ENCODE measurements at regions not wholly inside any gene's neighbourhood (a gene's known extent, or its start where the extent isn't known, plus 50 kb on each side); places are given as distances from the start of the nearest gene placed in this dataset.

GRCh38 chr7:156148547-156148946 lies 336.3 kb upstream of the SHH start:
- ATAC-seq, result no peak

- no peak for ATAC-seq
These were observed 335.7 kb upstream of the SHH start for GRCh38 chr7:156147756-156148504.

- ATAC-seq, result no peak
These were observed 334.8 kb upstream of the SHH start for GRCh38 chr7:156147104-156147503.

GRCh38 chr7:156145996-156146395 lies 333.7 kb upstream of the SHH start:
- ATAC-seq, result no peak

- no peak for ATAC-seq
These were observed 332.9 kb upstream of the SHH start for GRCh38 chr7:156145184-156145583.

GRCh38 chr7:156143683-156144082 lies 331.4 kb upstream of the SHH start:
- ATAC-seq, result no peak

GRCh38 chr7:156143158-156143557 lies 330.9 kb upstream of the SHH start:
- ATAC-seq, result no peak

- no peak for ATAC-seq
These were observed 329.7 kb upstream of the SHH start for GRCh38 chr7:156141941-156142340.

DNA sequence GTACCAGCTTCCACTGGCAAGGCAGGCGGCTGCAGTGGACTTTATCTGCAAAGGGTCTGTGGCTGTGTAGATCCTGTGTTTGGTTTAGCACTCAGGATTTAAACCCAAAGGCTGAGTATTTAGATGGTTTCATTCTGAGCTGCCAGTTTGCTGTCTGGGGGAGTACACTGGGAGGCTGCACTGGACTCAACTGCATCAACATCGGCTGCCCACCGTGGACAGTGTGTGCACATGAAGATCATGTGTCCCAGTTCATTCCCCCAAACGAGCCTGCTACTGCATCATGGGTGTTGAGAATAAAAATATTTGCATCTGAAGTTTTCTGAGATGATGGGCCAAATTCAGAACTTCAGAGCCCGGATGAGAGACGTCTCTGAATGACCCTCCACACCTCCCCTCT lies 328.6 kb upstream of the SHH start:
- no peak for ATAC-seq

- no peak for ATAC-seq
These were observed 328.2 kb upstream of the SHH start for GRCh38 chr7:156140447-156140846.

- no peak for ATAC-seq
These were observed 327.4 kb upstream of the SHH start for GRCh38 chr7:156139633-156140032.

DNA sequence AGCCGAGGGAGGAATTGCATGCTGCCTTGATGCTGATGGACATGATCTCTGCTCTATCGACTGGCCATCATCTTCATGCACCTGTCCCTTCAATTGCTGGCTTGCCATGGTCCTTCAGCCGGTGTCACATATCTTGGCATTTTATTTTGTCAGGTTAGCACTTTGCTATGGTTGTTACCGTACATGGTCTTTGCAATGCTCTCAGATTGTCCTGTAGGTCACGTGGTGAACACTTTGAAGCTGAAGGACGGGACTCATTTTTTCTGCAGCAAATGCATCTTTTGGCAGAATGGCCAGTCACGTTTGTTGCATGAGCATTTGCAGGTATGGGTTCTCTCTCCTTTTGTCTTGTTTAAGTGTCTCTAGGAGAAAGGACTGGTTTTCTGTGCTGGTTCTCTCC lies 326.8 kb upstream of the SHH start:
- ATAC-seq, result no peak

GRCh38 chr7:156131881-156132280 lies 319.6 kb upstream of the SHH start:
- no peak for ATAC-seq

GRCh38 chr7:156129522-156129921 lies 317.3 kb upstream of the SHH start:
- no peak for ATAC-seq

GRCh38 chr7:156128496-156128895 lies 316.2 kb upstream of the SHH start:
- no peak for ATAC-seq

DNA sequence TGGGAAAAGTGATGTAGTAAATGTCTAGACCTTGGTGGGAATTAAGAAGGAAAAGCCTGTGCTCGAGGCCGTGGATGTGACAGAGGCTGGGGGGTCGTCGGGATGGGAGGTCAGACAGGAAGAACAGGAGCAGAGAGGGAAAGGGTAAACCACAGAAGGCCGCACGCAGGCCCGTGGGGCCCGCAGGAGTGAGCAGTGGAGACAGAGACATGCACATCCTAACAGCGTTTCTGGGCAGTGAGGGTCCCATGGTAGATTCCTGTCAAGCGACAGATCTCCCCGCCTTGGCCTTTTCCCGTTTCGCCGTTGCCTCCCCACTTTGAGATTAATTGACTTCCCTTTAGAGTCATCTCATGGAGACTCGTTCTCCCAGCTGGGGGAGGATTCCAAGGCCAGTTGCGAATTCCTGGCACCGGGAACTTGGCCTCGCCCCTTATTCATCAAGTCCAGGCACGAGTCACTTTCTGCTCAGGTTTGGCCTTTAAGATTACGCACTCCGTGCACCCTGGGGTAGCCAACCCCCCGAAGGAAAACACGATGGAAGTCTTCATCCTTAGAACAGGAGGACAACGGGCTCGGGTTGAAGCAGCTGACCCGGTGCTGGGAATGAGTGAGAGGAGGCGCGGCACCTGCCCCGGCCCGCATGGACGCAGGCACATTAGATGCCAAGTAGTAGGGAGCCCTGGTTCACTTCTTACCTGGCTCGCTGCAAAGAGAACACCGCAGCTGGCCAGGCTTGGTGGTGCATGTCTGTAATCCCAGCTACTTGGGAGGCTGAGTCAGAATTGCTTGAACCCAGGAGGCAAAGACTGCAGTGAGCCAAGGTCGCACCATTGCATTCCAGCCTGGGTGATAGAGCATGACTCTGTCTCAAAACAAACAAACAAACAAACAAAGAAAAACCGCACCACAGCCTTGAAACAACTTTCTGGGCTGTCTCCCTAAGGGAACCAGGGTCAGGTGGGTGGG lies 315.2 kb upstream of the SHH start:
- peak; percentile 59 for ATAC-seq

GRCh38 chr7:156125841-156126730 lies 313.8 kb upstream of the SHH start:
- no peak for ATAC-seq

DNA sequence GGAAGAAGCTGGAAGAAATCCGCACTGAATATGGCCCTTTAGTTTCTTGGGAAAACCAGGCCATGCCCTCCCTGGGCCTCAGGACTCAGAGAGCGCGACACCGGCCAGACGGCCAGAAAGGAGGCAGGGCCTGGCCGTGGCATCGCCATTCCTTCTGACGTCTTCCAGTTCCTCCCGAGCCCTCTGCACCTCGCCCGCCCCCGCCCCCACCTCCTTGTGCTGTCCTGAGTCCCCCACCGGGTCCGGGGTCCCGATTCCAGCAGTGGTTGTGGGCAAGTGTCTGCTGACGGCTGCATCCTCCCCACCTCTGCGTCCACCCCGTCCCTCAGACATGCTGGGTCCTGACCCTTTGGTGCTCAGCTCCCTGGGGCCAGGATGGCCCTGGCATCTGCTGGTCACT lies 312.1 kb upstream of the SHH start:
- ATAC-seq, result no peak

DNA sequence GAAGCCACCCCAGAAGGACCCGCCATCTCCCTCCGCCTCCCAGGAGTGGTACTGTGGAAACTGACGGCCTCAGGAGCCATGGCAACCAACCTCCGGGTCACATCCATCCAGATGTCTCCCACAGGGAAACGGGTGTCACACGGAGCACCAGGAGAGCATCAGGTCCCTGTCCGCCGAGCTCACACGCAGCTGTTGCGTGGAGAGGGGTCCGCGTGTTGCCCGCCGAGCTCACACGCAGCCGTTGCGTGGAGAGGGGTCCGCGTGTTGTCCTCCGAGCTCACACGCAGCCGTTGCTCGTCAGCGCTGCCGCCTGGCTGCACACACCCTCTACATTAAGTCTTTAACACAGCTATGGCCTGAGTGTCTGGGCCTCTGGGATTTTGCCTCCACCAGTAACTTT lies 311.1 kb upstream of the SHH start:
- no peak for ATAC-seq

- no peak for ATAC-seq
These were observed 310.6 kb upstream of the SHH start for GRCh38 chr7:156122752-156123354.

DNA sequence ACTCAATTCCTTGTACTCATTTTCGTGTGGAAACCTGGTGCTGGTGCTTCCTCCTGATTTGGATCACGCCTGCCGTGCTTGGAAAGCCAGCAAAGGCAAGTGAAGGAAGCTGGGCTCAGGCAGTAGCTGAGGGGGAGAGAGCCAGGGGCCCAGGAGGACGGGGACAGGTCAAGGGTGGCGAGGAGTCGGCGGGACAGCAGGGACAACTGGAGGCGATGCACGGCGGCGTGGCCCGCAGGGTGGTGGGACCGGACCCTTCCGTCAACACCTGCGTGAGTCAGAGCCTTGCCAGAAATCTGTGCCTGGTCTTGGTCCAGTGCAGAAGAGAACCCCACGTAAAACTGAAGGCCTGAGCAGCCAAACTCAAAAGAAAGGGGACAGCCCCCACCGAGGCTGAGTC lies 309.7 kb upstream of the SHH start:
- no peak for ATAC-seq

DNA sequence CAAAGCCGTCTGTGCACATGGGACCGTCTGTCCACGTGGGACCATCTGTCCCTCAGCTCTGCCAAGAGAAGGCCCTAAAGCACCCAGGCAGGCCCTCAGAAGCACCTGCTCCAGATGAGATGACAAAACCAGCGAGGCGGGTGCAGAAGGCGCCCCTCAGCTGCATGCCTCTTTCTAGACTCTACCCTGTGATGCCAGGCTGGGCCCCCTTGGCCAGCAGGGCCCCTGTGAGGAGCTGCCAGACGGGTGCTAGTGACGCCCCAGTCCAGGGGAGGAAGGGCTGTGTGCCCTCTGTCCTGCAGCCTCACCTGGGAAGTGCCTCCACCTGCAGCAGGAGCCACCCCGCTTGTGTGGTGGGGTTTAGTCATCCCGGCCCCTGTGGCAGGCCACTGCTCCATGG lies 309.2 kb upstream of the SHH start:
- ATAC-seq, result no peak

All from esophagus mucosa (tissue), 1 donor.